H9 (cell line): ENCODE measurements at regions not wholly inside any gene's neighbourhood (a gene's known extent, or its start where the extent isn't known, plus 50 kb on each side); places are given as distances from the start of the nearest gene placed in this dataset.

Experiments used
- DNase-seq: peaks from one replicate; pipeline ENCODE4 v3.0.0-alpha.2; 2017
- H2AFZ ChIP-seq: one replicate; pipeline ENCODE4 v1.6.1; 2013; ENCODE audit warnings: mild to moderate bottlenecking, low read length, control low read depth, moderate library complexity
- H2AK5ac ChIP-seq: 2 replicates; pipeline ENCODE4 v1.6.1; 2013; ENCODE audit warnings: low read length, control low read depth, mixed read lengths; ENCODE audit not compliant: insufficient read length
- H2BK120ac ChIP-seq: one replicate; pipeline ENCODE4 v1.6.1; 2013; ENCODE audit warnings: low read depth, mild to moderate bottlenecking, low read length, control low read depth, inconsistent platforms; ENCODE audit not compliant: poor library complexity, severe bottlenecking
- H2BK12ac ChIP-seq: 2 replicates; pipeline ENCODE4 v1.6.1; 2013; ENCODE audit warnings: low read length, control low read depth, mixed read lengths, low read depth; ENCODE audit not compliant: insufficient read length
- H2BK15ac ChIP-seq: 2 replicates; pipeline ENCODE4 v1.6.1; 2013; ENCODE audit warnings: low read depth, low read length, control low read depth
- H2BK20ac ChIP-seq: one replicate; pipeline ENCODE4 v1.6.1; 2013; ENCODE audit warnings: low read depth, mild to moderate bottlenecking, low read length, control low read depth, inconsistent platforms; ENCODE audit not compliant: poor library complexity, severe bottlenecking
- H2BK5ac ChIP-seq: 2 replicates; pipeline ENCODE4 v1.6.1; 2013; ENCODE audit warnings: low read length, control low read depth, mixed read lengths; ENCODE audit not compliant: insufficient read length
- H3K14ac ChIP-seq: 2 replicates; pipeline ENCODE4 v1.6.1; 2013; ENCODE audit warnings: low read length, control low read depth; ENCODE audit not compliant: insufficient read depth
- H3K18ac ChIP-seq: 2 replicates; pipeline ENCODE4 v1.6.1; 2013; ENCODE audit warnings: low read depth, mild to moderate bottlenecking, mixed read lengths, low read length, control low read depth; ENCODE audit not compliant: insufficient read length
- H3K23ac ChIP-seq: 2 replicates; pipeline ENCODE4 v1.6.1; 2013; ENCODE audit warnings: low read length, control low read depth, mixed read lengths, low read depth; ENCODE audit not compliant: insufficient read length
- H3K23me2 ChIP-seq: 2 replicates; pipeline ENCODE4 v1.6.1; 2013; ENCODE audit warnings: low read depth, mild to moderate bottlenecking, mixed read lengths, low read length, control low read depth; ENCODE audit not compliant: insufficient read length, poor library complexity, severe bottlenecking
- H3K27ac ChIP-seq: 2 replicates; pipeline ENCODE4 v1.5.1; 2013; ENCODE audit warnings: low read length, control low read depth, mixed read lengths, low read depth; ENCODE audit not compliant: insufficient read length
- H3K27me3 ChIP-seq: 2 replicates; pipeline ENCODE4 v1.6.1; 2013; ENCODE audit warnings: low read length, control low read depth, inconsistent platforms; ENCODE audit not compliant: insufficient read depth
- H3K4ac ChIP-seq: 2 replicates; pipeline ENCODE4 v1.6.1; 2013; ENCODE audit warnings: low read depth, mild to moderate bottlenecking, control low read depth, inconsistent platforms, low read length, moderate library complexity
- H3K4me1 ChIP-seq: 2 replicates; pipeline ENCODE4 v1.6.1; 2013; ENCODE audit warnings: low read length, control low read depth, inconsistent platforms; ENCODE audit not compliant: insufficient read depth
- H3K4me2 ChIP-seq: 2 replicates; pipeline ENCODE4 v1.6.1; 2013; ENCODE audit warnings: low read length, control low read depth, mixed read lengths; ENCODE audit not compliant: insufficient read length, insufficient read depth
- H3K56ac ChIP-seq: 2 replicates; pipeline ENCODE4 v1.6.1; 2013; ENCODE audit warnings: low read depth, mild to moderate bottlenecking, mixed read lengths, low read length, control low read depth; ENCODE audit not compliant: insufficient read length
- H3K79me1 ChIP-seq: 2 replicates; pipeline ENCODE4 v1.6.1; 2013; ENCODE audit warnings: low read depth, mild to moderate bottlenecking, moderate library complexity, low read length, control low read depth, inconsistent platforms; ENCODE audit not compliant: insufficient read depth, poor library complexity, severe bottlenecking
- H3K79me2 ChIP-seq: 2 replicates; pipeline ENCODE4 v1.6.1; 2013; ENCODE audit warnings: low read length, control low read depth, inconsistent platforms; ENCODE audit not compliant: insufficient read depth
- H3K9ac ChIP-seq: 2 replicates; pipeline ENCODE4 v1.6.1; 2013; ENCODE audit warnings: low read length, control low read depth, mixed read lengths; ENCODE audit not compliant: insufficient read length; ENCODE audit errors: extremely low read depth
- H3K9me3 ChIP-seq: one replicate; pipeline ENCODE4 v1.6.1; 2013; ENCODE audit warnings: low read depth, low read length, inconsistent platforms; ENCODE audit not compliant: control insufficient read depth
- H3T11ph ChIP-seq: one replicate; pipeline ENCODE4 v1.6.1; 2013; ENCODE audit warnings: mild to moderate bottlenecking, low read length, control low read depth, inconsistent platforms
- H4K20me1 ChIP-seq: one replicate; pipeline ENCODE4 v1.6.1; 2013; ENCODE audit not compliant: control insufficient read depth, insufficient read length, insufficient read depth
- H4K5ac ChIP-seq: 2 replicates; pipeline ENCODE4 v1.6.1; 2013; ENCODE audit warnings: low read depth, mild to moderate bottlenecking, mixed read lengths, low read length, control low read depth; ENCODE audit not compliant: insufficient read length
- H4K8ac ChIP-seq: replicated peaks from 2 replicates; pipeline ENCODE4 v1.6.1; 2013; ENCODE audit warnings: low read length, control low read depth, mixed read lengths, low read depth; ENCODE audit not compliant: insufficient read length
- H4K91ac ChIP-seq: 2 replicates; pipeline ENCODE4 v1.6.1; 2013; ENCODE audit warnings: low read depth, mild to moderate bottlenecking, moderate library complexity, mixed read lengths, low read length, control low read depth; ENCODE audit not compliant: insufficient read length
- H3K27ac Mint-ChIP-seq, 3 experiments: 2 replicates in 2 of 3; 3 replicates in 1 of 3; pipeline ENCODE4 v1.8.0; 2020 to 2021; ENCODE audit warnings: mixed read lengths in 3 of 3, mild to moderate bottlenecking in 1 of 3, moderate library complexity in 1 of 3
- H3K27me3 Mint-ChIP-seq: 2 replicates; pipeline ENCODE4 v1.8.0; 2021; ENCODE audit warnings: low read depth, mild to moderate bottlenecking, moderate library complexity, mixed read lengths
- H3K36me3 Mint-ChIP-seq, 3 experiments: 2 replicates in 2 of 3; 3 replicates in 1 of 3; pipeline ENCODE4 v1.8.0; 2020 to 2021; ENCODE audit warnings: low read depth in 3 of 3, mixed read lengths in 3 of 3; ENCODE audit not compliant: insufficient read depth in 1 of 3
- H3K4me1 Mint-ChIP-seq, 2 experiments: 2 replicates each; pipeline ENCODE4 v1.8.0; 2020; ENCODE audit warnings: mixed read lengths in 2 of 2
- H3K4me3 Mint-ChIP-seq, 2 experiments: 2 replicates in 1 of 2; 3 replicates in 1 of 2; pipeline ENCODE4 v1.8.0; 2020 to 2021; ENCODE audit warnings: mild to moderate bottlenecking in 2 of 2, mixed read lengths in 2 of 2, moderate library complexity in 1 of 2
- H3K9me3 Mint-ChIP-seq, 2 experiments: 2 replicates in 1 of 2; 3 replicates in 1 of 2; pipeline ENCODE4 v1.8.0; 2020; ENCODE audit warnings: mild to moderate bottlenecking in 2 of 2, mixed read lengths in 2 of 2, moderate library complexity in 1 of 2
- WGBS: extraction: QIAGEN DNeasy Blood & Tissue Kit; methylation state at CpG from one replicate; pipeline ENCODE4 v1.1.7; 2013; ENCODE audit warnings: missing lambda C conversion rate, low lambda C conversion rate, mixed read lengths; ENCODE audit not compliant: insufficient read length; ENCODE audit errors: extremely low coverage; 5-methylcytosine and 5-hydroxymethylcytosine counted together
- TF ChIP-seq, protein P1 (sequence below): fragments of 200-600 bp; sonication (generic); conservative IDR thresholded peaks from 3 replicates; pipeline ENCODE4 v1.8.0; 2021; ENCODE audit warnings: antibody characterized with exemption, mild to moderate bottlenecking

DNA sequence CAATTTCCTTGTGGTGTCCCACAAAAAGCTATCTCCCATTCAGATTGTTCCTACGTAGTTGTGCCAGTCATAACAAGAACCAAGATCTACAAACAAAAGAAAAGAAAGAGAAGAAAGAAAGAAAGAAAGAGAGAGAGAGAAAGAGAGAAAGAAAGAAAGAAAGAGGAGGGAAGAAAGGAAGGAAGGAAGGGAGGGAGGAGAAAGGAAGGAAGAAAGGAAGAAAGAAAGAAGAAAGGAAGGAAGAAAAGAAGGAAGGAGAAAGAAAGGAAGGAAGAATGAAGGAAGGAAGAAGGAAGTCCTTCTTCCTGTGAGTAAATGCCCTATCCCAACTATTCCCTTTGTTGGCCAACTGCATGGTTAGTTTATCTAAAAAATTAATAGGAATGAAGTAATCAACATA lies 366.0 kb downstream of the DHRSX start:
- Histone ChIP-seq H4K5ac (no peak overlapping the region), H2BK20ac (no peak overlapping the region), H2BK120ac (no peak overlapping the region), H4K91ac (no peak overlapping the region), H3K23me2 (no peaks in the 10 kb centered on the region), H3K27ac (no peak overlapping the region), H3K56ac (no peak overlapping the region), H3K23ac (no peak overlapping the region), H4K8ac (no peak overlapping the region), H2AK5ac (no peak overlapping the region), H2BK15ac (no peak overlapping the region), H3K4me1 (no peaks in the 10 kb centered on the region), H3K4ac (no peak overlapping the region), H2AFZ (no peak overlapping the region), H3T11ph (no peak overlapping the region), H3K9ac (no peak overlapping the region), H4K20me1 (no peaks in the 10 kb centered on the region), H3K4me2 (no peak overlapping the region), H3K9me3 (no peaks in the 10 kb centered on the region), H3K18ac (no peak overlapping the region), H3K27me3 (no peaks in the 10 kb centered on the region), H2BK5ac (no peak overlapping the region), H3K79me1 (no peaks in the 10 kb centered on the region), H2BK12ac (no peak overlapping the region), H3K79me2 (no peaks in the 10 kb centered on the region), H3K14ac (no peak overlapping the region)
- WGBS: no CpG with 5 or more reads among the region's 1 CpG
- Mint-ChIP-seq H3K9me3 (no peaks in the 10 kb centered on the region; a peak in 2 of 5 replicates), H3K4me3 (no peak overlapping the region), H3K4me1 (peaks cover 4 to 5% of the 10 kb centered on the region in 2 experiments), H3K27ac (peak overlapping the region; percentile 7 to 33 (median 8); a peak in 6 of 7 replicates), H3K36me3 (peaks cover 0 to 3% (median 0%) of the 10 kb centered on the region in 3 experiments; a peak in 3 of 7 replicates), H3K27me3 (no peaks in the 10 kb centered on the region)
- TF ChIP-seq, protein P1, sequence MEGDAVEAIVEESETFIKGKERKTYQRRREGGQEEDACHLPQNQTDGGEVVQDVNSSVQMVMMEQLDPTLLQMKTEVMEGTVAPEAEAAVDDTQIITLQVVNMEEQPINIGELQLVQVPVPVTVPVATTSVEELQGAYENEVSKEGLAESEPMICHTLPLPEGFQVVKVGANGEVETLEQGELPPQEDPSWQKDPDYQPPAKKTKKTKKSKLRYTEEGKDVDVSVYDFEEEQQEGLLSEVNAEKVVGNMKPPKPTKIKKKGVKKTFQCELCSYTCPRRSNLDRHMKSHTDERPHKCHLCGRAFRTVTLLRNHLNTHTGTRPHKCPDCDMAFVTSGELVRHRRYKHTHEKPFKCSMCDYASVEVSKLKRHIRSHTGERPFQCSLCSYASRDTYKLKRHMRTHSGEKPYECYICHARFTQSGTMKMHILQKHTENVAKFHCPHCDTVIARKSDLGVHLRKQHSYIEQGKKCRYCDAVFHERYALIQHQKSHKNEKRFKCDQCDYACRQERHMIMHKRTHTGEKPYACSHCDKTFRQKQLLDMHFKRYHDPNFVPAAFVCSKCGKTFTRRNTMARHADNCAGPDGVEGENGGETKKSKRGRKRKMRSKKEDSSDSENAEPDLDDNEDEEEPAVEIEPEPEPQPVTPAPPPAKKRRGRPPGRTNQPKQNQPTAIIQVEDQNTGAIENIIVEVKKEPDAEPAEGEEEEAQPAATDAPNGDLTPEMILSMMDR: no peak
- DNase-seq: no peak
